Mucosa of stomach (tissue), 1 donor: ENCODE measurements at regions not wholly inside any gene's neighbourhood (a gene's known extent, or its start where the extent isn't known, plus 50 kb on each side); places are given as distances from the start of the nearest gene placed in this dataset.

Source experiments
- H3K27me3 ChIP-seq: one replicate; pipeline ENCODE4 v1.7.0; 2013; ENCODE audit warnings: mild to moderate bottlenecking, low read length; ENCODE audit not compliant: control insufficient read depth, insufficient read depth
- H3K36me3 ChIP-seq: one replicate; pipeline ENCODE4 v1.7.0; 2013; ENCODE audit warnings: low read length; ENCODE audit not compliant: control insufficient read depth, insufficient read depth
- H3K4me1 ChIP-seq: one replicate; pipeline ENCODE4 v1.7.0; 2013; ENCODE audit warnings: mild to moderate bottlenecking, low read length; ENCODE audit not compliant: control insufficient read depth, insufficient read depth
- H3K4me3 ChIP-seq: one replicate; pipeline ENCODE4 v1.7.0; 2013; ENCODE audit warnings: low read length
- H3K9ac ChIP-seq: one replicate; pipeline ENCODE4 v1.7.0; 2013; ENCODE audit warnings: mild to moderate bottlenecking, low read length, moderate library complexity
- H3K9me3 ChIP-seq: one replicate; pipeline ENCODE4 v1.7.0; 2013; ENCODE audit warnings: mild to moderate bottlenecking, low read length, moderate library complexity; ENCODE audit not compliant: control insufficient read depth
- donor health status: Pancreatic carcinoma.

DNA sequence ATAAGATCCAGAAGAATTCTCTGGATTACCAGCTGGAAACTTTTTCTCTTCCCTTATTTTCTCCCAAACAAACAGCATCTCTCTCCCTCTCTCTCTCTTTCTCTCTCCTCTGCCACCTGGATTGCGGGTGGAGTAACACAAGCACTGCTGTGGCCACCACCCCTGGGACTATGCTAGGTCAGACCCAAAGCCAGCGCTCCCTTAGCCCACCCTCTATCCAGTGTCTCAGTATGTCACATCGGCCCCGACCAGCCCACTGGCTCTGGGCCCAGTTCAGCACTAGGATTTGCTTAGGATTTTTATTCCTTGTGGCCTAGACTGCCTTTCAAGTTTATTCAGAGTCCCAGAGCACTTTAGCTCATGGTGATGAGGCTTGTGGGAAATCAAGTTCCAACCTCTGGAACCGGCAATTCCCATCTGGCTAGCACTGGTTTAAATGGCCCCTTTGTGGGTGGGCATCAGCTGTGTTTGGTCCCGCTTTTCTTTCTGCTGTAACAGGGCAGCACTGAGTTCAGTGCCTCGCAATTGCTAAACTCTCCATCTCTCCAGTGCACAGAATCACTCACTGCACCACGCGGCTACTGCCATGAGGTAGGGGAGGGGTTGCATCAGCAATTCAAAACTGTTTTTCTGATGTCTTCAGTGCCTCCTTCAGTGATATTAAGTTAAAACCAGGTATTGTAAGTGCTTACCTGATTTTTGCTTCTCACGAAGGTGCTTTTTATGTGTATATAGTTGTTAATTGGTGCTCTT, 1623.1 kb downstream of the SLITRK5 start:
- Histone ChIP-seq H3K4me1 (no peaks in the 10 kb centered on the region), H3K27me3 (no peaks in the 10 kb centered on the region), H3K9me3 (no peaks in the 10 kb centered on the region), H3K36me3 (no peaks in the 10 kb centered on the region), H3K4me3 (no peak overlapping the region), H3K9ac (no peak overlapping the region)

DNA sequence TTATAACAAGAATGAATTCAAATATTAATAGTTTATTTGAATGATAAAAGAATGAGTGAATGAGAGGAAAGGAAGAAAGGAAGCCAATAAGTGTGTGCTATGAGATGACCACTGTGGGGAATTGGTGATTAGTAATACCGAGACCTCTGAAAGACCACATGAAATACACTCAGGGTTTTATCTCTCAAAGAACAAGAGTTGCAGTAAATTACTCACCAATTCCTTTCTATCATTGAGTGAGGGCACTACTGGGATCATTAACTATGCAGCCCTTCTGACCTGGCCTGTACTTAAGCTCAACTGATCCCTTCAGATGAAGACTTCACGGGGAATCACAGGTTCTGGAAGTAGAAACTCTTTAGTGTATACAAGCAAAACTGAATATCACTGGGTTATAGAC, 1636.1 kb downstream of the SLITRK5 start:
- H3K4me1 ChIP-seq, result no peaks in the 10 kb centered on the region
- H3K9me3 ChIP-seq, result no peaks in the 10 kb centered on the region
- no peak overlapping the region for H3K4me3 ChIP-seq
- no peaks in the 10 kb centered on the region for H3K36me3 ChIP-seq
- H3K9ac ChIP-seq, result no peak overlapping the region
- H3K27me3 ChIP-seq, result no peaks in the 10 kb centered on the region

DNA sequence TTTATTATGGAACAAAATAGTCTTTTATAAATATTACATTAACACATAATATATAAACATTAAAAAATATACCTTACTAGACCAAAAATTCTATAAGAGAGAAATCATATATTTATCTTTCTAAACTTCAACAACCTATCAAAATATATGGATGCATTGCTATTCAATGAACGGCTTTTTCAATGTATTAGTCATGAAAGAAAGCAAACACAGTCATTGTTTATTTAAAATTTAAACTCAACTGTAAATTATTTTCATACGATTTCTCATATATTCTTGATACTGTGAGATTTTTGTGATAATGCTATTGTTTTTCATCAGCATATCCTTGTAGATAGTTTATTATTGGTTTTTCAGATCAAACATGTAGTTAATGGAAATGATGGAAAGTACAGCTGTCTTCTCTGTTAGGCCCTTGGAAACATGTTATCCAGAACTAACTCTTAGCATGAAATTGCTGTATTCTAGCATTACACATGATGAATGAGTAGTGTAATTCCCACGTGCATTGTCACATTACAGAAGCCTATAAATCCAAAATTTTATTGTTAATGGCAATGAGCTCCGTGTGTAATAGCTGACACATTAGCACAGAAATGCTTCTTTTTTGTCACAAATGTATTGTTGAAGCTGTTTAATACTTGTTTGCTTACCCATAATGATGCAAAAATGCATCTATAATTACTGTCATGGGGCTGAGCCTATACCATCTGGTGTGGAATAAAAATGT, 1639.9 kb downstream of the SLITRK5 start:
- Histone ChIP-seq H3K4me1 (no peaks in the 10 kb centered on the region), H3K9me3 (no peaks in the 10 kb centered on the region), H3K4me3 (no peak overlapping the region), H3K9ac (no peak overlapping the region), H3K27me3 (no peaks in the 10 kb centered on the region), H3K36me3 (no peaks in the 10 kb centered on the region)

DNA sequence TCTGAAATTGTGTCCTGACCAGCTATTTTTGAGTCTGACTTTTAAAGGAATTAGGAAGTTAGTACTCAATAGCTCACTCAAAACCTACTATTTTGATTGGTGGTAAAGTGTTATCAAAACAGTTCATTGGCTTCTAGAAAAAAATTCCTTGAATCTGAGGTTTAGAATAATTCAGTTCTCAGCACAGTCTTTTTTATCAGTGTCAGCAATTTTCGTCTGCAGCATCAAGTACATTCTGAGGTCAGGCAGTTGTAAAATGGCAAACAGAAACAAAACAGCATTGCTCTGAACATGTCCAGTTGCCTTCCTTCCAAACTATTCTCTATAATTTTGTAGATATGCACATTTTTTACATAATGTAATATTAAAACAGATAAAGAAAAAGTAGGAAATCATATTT, 1644.1 kb downstream of the SLITRK5 start:
- Histone ChIP-seq H3K9me3 (no peaks in the 10 kb centered on the region), H3K4me3 (no peak overlapping the region), H3K36me3 (no peaks in the 10 kb centered on the region), H3K4me1 (no peaks in the 10 kb centered on the region), H3K27me3 (no peaks in the 10 kb centered on the region), H3K9ac (no peak overlapping the region)

DNA sequence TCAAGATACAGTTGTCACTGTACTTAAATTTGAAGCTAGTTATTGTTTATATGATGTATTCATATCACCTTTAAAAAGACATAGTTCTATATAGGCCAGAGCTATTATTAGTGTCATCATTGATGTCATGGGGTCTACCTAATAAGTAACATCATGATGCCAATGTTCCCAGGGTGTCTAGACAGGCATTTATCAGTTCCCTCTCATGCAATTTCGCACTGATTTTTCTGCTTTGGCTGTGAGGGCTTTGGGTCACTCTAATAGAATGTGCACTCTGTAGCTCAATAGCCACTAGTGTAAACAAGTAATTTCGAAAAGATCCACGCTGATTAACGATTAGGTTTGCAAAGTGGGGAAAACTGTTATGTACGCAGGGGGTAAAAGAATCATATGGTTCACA, 1651.3 kb downstream of the SLITRK5 start:
- Histone ChIP-seq H3K27me3 (no peaks in the 10 kb centered on the region), H3K9ac (no peak overlapping the region), H3K4me3 (no peak overlapping the region), H3K4me1 (no peaks in the 10 kb centered on the region), H3K9me3 (no peaks in the 10 kb centered on the region), H3K36me3 (no peaks in the 10 kb centered on the region)

DNA sequence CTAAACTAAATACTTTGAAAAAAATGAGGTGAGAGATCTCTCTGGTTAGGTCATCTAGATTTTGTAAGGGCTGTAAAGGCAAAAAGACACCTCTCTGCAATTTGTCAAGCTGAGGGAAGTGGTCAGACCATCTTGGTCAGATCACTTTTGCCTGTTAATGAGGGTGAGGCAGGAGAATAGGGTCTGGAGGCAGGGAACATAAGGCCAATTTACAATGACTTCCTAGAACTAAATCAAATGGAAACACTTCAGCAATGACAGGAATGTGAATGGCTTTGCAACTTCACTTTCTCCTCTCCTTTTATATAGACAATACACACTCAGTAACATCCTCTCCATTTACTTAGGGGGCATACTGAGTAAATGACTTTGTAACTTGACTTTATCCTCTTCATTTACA, 1653.4 kb downstream of the SLITRK5 start:
- H3K9ac ChIP-seq, result no peak overlapping the region
- no peaks in the 10 kb centered on the region for H3K36me3 ChIP-seq
- H3K4me1 ChIP-seq, result no peaks in the 10 kb centered on the region
- H3K4me3 ChIP-seq, result no peak overlapping the region
- H3K9me3 ChIP-seq, result no peaks in the 10 kb centered on the region
- H3K27me3 ChIP-seq, result no peaks in the 10 kb centered on the region

DNA sequence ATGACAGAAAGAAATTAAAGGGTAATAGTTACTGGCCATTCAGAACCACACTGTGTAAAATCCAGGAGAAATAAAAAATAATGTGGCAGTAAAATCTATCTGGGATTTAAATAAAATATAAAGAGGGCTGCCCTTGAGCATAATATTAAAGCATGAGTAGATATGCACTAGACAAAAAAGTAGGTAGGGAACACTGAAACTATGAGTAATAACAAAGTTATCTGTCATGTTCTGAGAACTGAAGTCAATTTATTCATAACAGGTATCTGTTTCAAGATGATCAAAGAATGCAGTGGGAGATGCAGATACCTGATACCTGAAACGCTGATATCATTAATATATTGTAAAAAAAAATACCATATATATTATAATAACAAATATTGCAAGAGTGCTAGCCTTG, 1672.0 kb downstream of the SLITRK5 start:
- H3K4me1 ChIP-seq, result no peaks in the 10 kb centered on the region
- H3K9ac ChIP-seq, result no peak overlapping the region
- H3K9me3 ChIP-seq, result no peaks in the 10 kb centered on the region
- H3K4me3 ChIP-seq, result no peak overlapping the region
- H3K27me3 ChIP-seq, result no peaks in the 10 kb centered on the region
- no peaks in the 10 kb centered on the region for H3K36me3 ChIP-seq

DNA sequence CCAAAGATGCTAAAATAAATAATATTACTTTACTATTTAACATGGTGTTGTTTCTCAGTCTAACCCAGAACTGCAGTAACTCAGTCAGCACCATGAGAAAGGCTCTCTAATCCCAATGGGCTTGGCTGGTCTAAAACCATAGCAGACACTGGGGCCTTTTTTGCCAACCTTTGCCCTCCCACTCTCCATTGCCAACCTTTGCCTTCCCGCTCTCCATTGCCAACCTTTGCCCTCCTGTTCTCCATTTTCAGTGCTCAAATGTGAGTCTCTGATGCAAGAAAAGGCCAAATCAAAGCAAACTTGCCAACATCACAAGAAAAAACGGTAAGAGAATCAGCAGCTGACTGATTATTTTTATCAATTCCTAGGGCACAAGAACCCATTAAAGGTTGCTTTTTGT, 1681.2 kb downstream of the SLITRK5 start:
- no peaks in the 10 kb centered on the region for H3K27me3 ChIP-seq
- H3K4me3 ChIP-seq, result no peak overlapping the region
- no peaks in the 10 kb centered on the region for H3K36me3 ChIP-seq
- H3K9ac ChIP-seq, result no peak overlapping the region
- no peaks in the 10 kb centered on the region for H3K9me3 ChIP-seq
- no peaks in the 10 kb centered on the region for H3K4me1 ChIP-seq

DNA sequence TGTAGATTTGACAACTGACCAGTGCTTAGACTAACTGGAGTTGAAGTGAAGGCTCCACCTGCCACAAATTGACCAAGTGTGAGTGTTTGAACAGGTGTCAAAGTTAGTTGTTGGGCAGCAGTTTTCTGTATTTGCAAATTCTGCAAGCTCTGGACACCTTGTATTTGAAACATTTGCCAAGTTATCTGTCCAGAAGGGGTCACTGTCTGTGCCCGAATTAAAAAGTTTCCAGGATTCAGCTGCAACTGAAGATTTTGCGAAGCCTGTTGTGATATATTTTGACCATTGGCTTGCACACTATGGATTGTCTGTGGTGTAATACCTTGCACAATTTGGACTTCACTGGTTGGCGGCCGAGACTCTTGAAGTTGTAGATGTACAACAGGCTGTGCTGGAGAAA, 1690.7 kb downstream of the SLITRK5 start:
- Histone ChIP-seq H3K4me1 (no peaks in the 10 kb centered on the region), H3K27me3 (no peaks in the 10 kb centered on the region), H3K9me3 (no peaks in the 10 kb centered on the region), H3K4me3 (no peak overlapping the region), H3K9ac (no peak overlapping the region), H3K36me3 (no peaks in the 10 kb centered on the region)

DNA sequence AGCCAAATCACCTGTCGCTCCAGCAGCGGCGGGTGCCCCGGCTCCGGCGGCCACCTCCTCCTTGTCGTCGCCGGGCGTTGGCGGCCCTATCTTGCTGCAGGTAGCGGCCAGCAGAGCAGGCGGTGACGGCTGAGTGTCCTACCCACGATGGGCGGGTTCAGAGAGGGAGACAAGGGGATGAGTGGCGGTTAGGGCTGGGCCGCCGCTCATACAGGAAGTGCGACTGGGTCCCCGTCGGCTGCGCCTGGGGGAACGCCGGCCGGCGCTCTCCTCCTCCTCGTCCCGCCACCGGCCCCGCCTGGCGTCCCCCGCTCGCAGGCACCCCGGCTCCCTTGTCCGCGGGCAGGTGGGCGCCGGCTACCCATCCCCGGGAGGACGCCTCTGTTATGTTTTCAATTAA, 1692.0 kb downstream of the SLITRK5 start:
- Histone ChIP-seq H3K36me3 (no peaks in the 10 kb centered on the region), H3K4me1 (no peaks in the 10 kb centered on the region), H3K4me3 (no peak overlapping the region), H3K9me3 (no peaks in the 10 kb centered on the region), H3K27me3 (no peaks in the 10 kb centered on the region), H3K9ac (no peak overlapping the region)

DNA sequence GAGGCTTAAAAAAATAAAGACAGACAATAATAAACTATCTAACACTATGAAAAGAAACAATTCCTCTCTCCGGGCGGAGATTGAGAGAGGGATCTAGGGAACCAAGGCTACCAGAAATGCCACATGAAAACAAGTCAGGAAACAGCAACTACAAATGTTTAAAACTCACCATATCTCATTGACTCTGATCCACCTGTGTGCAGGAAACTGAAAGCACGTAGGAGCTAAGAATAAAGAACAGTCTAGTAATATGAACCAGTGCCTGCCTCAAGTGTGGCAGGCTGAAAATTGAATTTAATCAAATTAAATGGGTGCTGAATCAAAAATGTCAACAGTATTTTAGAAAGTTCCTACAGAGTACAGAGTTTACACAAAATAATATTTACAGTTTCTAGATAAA, 1701.0 kb downstream of the SLITRK5 start:
- H3K9me3 ChIP-seq, result no peaks in the 10 kb centered on the region
- H3K27me3 ChIP-seq, result no peaks in the 10 kb centered on the region
- H3K36me3 ChIP-seq, result no peaks in the 10 kb centered on the region
- H3K4me3 ChIP-seq, result no peak overlapping the region
- no peak overlapping the region for H3K9ac ChIP-seq
- peaks cover 9% of the 10 kb centered on the region for H3K4me1 ChIP-seq

DNA sequence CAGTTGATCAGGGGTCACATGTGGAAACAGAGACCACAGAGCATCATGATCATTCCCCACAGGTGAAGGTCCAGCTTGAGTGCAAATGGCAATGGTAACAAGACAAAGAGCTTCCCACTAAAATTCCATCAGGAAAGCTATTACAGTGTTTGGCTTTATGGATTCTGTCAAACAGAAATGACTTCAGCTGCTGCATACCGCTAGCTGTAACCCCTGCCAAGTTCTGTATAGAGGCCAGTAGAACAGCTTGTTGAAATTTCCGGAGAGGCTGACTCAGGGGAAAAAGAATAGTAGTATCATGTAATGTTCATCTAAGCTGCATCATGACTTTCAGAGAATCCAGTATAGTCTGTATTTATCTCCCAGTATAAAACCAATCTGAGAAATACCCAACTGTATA, 1704.7 kb downstream of the SLITRK5 start:
- Histone ChIP-seq H3K27me3 (no peaks in the 10 kb centered on the region), H3K9me3 (no peaks in the 10 kb centered on the region), H3K36me3 (no peaks in the 10 kb centered on the region), H3K9ac (no peak overlapping the region), H3K4me3 (no peak overlapping the region), H3K4me1 (peaks cover 26% of the 10 kb centered on the region)
